T-helper 1 cell treated with Interleukin-12 subunit alpha and Interleukin-12 subunit beta and Interleukin-4 antibody, amounts not matched to agents 30 ng/mL and 1 ng/mL, for 36 hours (primary cell): ENCODE measurements at regions not wholly inside any gene's neighbourhood (a gene's known extent, or its start where the extent isn't known, plus 50 kb on each side); places are given as distances from the start of the nearest gene placed in this dataset.
"Not testable (repeated sequence)": the region's sequence is repeated elsewhere in the genome, so short reads cannot be mapped to it uniquely, and the experiment has no call there.

Source experiments
- intact Hi-C: fragments of 100-400 bp; cut with micrococcal nuclease; formaldehyde crosslinking; loops from one replicate; pipeline ENCODE4 v1.15.1; 2024

DNA sequence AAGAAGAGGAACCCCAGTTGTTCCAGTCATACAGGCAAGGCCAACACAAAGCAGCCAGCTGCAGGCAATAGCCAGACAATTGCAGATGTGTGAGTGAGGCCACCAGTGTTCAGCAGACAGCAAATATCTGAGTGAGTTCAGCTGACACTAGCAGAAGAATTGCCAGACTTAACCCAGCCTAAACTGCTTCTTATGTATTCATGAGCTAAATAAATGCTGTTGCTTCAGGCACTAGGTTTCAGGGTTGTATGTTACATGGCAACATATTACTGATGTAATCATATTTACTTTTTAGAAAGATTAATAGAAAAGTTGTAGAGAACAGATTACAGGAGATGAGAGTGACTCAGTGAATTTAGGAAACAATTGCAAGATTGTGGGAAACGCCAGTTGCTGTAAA lies 129.8 kb upstream of the CHODL start:
- intact Hi-C loops = no loop called here

DNA sequence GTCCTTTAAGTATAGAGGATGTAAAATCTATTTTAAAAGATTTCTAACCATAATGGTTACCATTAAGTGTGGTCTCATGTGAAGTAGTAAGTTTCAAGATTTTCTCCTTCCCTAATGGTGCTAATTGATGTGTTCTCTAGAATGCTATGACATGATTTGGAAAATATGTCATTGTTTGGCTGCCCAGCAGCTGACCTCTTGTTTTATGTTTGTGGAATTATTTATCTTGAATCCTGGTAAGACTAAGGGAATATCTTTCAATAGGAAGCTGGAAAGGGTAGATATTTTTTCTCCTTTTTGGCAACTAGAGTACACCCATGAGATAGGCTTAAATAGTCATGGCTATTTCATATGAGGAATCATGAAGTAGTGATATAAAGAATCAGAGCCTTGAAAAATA lies 139.8 kb upstream of the CHODL start:
- intact Hi-C loops = no loop called here

DNA sequence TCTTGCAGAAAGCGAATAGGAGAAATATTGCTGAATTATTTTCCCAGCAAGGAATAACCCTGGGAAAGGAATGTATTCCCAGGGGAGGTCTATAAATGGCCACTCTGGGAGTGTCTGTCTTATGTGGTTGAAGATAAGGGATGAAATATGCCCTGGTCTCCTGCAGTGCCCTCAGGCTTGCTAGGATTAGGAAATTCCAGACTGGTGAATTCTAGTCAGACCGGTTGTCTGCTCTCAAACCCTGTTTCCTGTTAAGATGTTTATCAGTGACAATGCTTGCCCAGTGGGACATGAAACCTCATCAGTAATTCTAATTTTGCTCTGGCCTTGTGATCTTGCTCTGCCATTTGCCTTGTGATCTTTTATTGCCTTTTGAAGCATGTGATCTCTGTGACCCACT lies 148.2 kb upstream of the CHODL start:
- intact Hi-C loops = not testable (repeated sequence)

DNA sequence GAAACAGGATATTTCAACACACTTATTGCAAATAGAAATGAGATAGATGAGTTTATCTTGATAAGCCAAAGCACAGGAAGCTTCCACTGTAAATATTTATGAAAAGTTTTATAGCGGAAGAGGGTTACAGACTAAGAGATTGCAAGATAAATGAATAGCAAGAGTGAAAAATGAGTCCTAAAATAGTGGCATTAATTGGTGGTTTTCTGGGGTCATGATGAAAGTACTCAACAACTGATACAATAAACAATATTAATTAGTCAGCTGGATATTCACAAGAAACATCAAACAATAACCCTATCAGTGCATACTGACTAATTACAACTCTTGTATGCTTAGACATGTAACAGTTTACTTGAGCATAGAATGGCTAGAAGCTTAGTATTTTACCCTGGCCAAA lies 154.8 kb upstream of the CHODL start:
- intact Hi-C loops = no loop called here

DNA sequence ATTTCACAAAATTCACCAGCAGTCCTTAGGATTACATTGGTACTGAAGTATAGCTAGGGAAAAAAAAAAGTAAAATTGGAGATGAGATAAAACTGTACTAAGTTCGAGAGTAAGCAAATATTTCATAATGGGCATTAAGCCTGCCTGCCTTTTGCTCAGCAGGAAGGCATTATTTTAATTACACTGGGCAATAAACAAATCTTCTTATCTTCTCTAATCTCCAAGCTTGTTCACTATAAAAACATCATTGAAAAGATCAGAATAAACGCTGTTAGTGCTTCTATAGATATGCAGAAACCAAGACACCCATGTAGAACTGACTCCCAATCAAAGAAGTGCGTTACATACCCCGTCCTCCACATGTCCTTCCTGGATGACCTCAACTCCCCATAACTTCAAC lies 174.2 kb upstream of the CHODL start:
- intact Hi-C loops = no loop called here

DNA sequence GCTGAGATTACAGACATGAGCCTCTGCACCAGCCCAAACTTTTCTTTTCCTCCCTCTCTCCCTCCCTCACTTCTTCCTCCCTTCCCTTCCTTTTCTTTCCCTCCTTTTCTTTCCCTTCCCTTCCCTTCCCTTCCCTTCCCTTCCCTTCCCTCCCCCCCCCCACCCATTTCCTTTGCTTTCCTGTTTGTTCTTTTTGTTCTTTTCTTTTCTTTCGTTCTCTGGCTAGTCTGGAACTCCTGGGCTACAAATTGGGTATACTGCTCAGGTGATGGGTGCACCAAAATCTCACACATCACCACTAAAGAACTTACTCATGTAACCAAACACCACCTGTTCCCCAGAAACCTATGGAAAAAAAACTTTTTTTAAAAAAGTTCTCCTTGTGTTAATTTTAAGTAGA lies 174.8 kb upstream of the CHODL start:
- intact Hi-C loops = no loop called here

DNA sequence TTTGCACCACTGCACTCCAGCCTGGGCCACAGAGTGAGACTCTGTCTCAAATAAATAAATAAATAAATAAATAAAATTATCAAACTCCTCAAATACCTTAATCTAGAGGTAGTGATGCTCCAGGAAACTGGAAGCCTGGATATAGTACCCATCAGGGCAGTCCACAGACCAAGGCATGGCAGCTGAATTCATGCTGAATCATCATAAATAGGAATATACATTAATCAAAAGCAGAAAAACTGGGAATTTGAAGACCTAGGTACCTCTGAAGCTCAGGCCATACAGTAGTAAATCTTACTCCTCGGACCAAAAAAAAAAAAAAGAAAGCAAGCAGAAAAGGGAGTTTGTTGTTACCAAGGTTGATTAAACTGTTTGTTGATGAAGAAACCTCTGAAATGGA lies 184.2 kb upstream of the CHODL start:
- intact Hi-C loops = no loop called here

DNA sequence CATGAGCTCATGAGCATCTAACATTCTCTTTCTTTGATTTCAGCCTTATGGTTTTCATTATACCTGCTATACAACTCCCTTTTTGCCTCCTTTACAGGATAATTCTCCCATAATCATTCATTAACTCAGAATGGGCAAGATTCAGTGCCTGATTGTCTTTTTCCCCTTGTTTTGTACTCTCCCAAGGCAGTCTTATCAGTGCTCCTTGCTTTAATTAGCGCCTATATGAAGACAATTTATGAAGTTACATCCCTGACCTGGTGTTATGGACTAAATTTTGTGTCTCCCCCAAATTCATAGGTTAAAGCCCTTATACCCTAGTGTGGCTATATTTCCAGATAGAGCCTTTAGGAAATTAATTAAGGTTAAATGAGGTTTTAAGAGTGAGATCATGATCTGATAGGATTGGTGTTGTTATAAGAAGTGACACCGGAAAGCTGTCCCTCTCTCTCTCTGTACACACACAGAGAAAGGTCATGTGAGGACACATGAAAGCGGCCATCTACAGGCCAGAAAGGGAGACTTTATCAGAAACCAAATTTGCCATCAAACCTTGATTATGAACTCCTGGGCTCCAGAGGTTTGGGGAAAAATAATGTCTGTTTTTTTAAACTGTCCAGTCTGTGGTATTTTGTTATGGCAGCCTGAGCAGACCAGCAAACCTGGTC lies 185.8 kb upstream of the CHODL start:
- intact Hi-C loops = no loop called here

DNA sequence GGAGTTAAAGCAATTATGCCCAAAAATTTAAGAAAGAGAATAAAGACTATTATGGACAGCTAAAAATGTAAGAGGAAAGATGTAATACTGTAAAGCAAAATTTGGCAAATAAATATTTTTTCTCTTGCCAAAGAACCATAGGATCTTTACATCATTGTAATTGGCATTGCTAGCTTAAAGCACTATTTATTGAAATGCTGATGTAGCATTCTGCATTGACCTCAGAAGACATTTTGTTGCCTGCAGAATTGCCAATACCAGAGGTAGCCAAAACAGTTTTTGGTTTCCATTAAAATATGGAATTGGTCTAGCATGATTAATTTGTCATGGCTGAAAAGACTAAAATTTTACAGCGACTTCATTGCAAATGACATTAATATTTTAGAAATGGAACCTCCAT lies 191.5 kb upstream of the CHODL start:
- intact Hi-C loops = no loop called here

DNA sequence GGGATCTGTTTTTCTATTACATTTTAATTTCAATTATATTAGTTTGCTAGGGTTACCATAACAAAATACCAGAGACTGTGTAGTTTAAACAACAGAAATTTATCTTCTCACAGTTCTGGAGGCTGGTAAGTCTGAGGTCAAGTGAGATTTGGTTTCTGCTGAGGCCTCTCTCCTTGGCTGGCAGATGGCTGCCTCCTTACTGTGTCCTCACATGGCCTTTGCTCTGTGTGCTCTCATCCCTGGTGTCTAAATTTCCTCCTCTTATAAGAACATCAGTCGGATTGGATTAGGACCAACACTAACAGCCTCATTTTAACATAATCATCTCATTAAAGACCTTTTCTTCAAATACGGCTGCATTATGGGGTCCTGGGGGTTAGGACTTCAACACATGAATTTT lies 195.2 kb upstream of the CHODL start:
- intact Hi-C loops = no loop called here

DNA sequence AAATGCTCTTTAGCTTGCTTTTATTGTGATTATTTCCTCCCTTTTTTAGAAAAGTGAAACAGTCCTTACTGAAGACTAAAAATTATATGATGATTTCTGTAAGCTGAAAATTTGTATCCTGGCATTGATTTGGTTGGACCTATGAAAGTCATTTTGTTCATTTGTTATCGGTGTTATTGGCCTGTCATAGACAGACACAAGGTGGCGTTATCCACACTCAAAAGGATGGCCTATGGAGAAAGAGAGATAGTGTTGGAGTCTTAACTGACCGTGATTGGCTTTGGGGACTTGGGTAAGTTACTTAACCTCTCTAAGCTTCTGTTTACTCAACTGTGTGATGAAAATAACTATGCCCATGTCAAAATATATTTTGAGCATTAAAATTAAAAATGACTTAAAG lies 203.6 kb upstream of the CHODL start:
- intact Hi-C loops = no loop called here

DNA sequence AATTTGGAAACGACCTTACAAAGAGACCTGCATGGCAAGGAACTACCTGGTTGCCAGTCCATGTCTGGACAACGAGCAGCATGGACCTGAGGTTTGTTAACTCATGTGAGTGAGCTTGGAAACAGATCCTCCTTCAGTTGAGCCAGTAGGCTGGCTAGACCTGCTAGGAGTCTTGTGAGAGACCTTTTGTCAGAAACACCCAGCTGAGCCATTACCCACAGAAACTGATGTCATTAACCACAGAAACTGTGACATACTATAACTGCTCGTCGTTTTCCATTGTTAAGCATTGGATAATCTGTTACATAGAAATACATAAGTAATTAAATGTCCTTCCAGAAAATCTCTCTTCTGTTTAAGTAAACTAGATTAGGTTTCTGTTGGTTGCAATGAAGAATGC lies 211.1 kb upstream of the C21orf91 start:
- intact Hi-C loops = no loop called here

DNA sequence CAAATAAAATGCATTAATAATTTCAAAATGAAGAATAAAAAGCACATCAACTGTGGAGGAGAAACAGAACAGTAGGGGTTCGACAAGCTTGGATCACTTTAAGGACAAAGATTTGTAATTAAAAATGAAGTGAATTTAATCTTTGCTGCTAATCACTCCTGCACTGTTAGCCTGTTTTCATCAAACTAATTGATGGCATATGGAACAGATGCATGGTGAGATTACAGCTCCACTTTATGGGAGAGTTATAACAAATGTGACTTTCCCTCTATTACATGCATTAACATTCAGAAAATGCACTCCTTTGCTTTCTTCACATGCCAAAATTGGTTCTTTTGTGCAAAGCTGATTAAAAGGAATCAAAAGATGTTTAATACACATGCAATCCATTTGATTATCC lies 207.2 kb upstream of the C21orf91 start:
- intact Hi-C loops = no loop called here

DNA sequence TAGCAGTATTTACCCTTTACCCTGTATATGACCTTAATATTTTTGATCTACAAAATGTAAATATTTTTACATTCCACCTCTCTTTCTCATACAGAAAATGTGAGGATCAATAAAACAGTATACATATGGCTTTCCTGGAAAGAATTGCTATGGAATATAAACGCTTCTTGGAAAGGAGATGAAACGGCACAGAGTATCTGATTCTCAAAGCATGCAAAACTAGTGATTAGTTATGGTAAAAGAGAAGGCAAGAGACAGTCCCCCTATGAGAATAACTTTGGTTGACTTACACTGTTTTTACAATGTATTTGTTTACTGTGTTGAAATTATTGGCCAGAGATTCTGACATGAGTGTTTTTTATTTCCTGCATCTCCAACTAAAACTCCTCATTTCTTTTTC lies 204.6 kb upstream of the C21orf91 start:
- intact Hi-C loops = no loop called here

DNA sequence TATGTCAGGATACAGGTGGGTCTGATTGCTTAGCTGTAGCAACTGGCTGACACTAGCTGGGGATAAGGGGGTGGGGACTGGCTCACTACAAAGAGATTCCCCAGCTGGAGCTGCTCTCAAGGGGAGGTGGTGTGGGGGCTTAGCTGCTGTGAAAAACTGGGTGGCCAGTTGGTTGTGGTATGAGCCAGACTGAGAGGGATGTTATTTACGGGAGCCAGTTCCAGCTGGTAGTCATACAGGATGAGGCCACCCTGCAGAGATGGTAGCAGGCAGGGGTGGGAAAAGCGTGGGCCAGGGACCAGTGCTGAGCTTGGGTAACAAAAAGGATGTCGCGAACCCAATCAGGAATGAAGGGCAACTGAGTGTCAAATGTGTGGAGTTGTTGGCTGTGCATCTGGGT lies 204.0 kb upstream of the C21orf91 start:
- intact Hi-C loops = no loop called here

DNA sequence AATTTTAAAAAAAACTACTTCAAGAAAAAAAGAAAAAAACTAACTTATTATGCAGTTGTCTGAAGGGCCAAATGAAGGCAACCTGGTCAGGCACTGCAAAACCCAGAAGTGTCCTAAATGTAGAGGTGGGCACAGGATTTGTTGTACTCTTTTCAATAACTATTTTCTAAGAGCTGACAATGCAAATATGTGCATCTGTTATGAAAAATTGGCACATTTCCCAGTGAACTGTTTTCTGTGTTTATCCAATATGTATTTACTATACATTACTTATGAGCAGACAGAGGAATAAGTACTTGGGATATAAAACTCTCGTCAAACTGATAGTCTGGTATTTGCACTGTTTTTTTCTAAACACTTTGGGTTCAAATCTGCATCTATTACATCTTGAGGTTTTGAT lies 188.0 kb upstream of the C21orf91 start:
- intact Hi-C loops = no loop called here

DNA sequence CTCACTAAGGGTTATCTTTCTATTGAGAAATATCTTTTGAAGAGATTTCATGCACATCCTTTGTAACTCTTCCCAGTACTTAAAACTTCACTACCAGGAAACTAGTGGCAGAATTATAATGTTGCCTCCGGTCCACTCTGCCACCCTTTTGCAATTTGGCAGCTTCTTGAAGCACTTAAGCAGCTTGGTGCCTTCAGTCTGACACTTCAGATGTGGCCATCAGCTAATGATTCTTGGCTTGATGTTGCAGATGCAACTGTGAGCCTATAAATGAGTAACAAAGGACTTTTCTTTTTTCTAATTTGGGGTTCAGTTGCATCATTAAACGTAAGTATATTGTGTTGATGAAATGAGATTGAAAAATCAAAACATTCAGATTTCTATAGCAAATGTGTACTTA lies 187.5 kb upstream of the C21orf91 start:
- intact Hi-C loops = no loop called here

DNA sequence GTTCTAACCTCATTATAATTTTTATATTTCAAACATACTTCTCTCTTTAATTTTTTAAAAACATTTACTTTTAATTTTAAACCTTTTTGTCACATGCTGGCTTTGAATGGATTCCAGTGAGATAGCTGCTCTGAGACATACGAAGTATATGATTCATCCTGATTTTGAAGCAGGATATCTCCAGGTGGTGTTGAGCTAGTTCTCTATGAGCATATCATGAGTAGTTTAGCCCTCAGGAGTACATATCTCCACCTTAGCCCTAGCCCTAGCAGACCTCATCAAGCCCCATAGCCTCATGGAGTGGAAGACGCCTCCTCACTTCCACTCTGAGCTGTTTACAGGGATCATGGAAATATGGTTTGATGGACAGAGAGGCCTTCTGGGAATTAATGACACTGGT lies 183.2 kb upstream of the C21orf91 start:
- intact Hi-C loops = no loop called here

DNA sequence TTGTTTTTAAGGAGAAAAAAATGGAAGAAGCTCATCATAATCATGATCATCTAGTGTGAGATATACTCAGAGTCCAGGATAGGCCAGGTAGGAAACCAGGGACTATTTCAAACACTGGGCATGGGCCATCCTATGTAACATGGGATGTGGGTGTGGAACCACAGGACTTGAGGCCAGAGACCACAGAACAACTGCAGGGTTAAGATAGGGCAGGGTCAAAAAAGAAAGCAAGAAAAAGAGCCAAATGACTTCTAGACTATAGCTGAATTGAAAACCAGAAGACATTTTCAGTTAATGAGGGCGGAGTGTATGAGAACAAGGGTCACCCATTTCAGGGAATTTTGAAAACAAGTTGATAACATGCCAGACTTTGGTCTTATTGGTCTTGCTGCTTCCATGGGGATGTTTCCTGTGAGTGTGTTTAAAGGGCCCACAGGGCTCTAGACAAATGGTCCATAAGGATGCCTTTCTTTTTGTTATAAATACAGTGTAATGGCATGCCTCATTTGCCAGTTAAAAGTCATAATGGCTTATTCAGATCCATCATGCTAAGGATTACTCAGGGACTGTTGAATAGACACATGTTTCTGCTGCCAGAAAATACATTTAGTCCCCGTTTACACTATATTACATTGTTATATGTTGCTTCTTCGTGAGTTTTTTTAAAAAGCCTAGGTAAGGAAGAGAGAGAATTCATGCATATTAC lies 182.0 kb upstream of the C21orf91 start:
- intact Hi-C loops = no loop called here

DNA sequence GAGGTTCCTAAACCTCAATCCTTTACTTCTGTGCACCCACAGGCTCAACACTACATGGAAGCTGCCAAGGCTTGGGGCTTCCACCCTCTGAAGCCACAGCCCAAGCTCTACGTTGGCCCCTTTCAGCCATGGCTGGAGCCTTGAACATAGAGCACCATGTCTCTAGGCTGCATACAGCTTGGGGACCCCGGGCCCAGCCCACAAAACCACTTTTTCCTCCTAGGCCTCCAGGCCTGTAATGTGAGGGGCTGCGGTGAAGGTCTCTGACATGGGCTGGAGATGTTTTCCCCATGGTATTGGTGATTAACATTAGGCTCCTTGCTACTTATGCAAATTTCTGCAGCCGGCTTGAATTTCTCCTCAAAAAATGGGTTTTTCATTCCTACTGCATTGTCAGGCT lies 179.4 kb upstream of the C21orf91 start:
- intact Hi-C loops = not testable (repeated sequence)

DNA sequence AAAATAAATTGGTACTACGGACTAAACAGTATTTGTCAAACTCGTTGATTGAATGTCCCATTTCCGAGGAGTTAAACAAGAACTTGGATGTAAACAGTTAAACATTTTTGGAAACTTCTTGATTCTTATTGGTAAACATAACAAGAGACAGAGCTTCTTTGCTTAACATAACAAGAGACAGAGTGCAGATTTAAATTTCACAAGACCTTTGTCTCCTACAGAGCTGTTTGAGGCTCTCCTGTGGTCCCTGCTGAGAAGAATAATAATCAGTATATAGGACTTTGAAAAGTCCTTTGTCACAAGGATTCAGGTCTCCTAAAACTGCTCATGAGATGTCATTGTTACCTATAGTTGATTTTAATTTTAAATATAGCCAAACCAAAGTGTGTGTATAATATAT lies 170.6 kb upstream of the C21orf91 start:
- intact Hi-C loops = no loop called here

DNA sequence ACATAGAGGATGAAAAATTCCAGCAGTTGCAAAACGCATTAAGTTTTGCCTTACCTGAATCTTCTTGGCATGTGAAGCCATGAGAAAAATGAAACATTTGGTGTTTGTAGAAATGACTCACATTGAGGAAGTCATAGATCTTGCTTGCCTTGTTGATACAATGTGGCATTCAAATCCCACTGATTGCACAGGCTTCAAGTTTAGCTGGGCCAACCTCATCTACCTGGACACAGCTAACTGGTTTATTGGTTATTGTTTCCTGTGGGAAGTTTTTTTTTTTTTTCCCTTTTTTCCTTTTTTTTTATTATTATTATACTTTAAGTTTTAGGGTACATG lies 168.9 kb upstream of the C21orf91 start:
- intact Hi-C loops = no loop called here

DNA sequence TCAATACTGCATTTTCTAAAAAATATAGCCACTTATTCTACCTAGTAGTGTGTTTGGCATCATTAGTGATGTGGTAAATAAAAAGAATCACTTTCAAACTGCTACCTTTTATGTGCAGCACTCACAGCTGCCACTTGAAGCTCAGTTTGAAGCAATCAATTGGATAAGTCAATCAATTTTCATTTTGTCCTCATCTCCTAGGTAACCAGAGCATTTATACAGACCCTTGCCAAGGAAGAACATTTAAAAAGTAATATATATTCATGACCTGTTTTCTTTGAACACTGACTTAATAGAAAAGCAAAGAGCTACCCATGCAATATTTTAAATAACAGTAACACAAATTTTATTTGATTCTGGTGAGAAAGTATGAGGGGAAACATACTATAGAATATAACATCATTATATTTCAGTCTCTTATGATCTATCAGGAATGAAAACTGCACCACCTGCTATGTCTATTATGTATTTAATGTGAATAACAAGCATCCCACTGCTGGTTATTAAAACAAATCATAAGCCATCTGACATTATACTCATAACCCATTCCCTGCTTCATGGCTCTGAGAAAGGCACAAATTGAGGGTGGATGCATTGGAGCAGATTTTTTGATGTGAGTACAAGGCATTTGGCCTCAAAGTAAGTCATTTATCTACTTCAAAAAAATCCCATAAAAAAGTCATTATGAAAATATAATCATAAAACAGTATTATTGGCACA lies 168.4 kb upstream of the C21orf91 start:
- intact Hi-C loops = no loop called here
